ENCODE measurements at regions not wholly inside any gene's neighbourhood (a gene's known extent, or its start where the extent isn't known, plus 50 kb on each side); places are given as distances from the start of the nearest gene placed in this dataset.

GRCh38 chr6:151682922-151683321, 124.6 kb upstream of the ESR1 start:
- H3K27me3 Mint-ChIP-seq (ENCODE audit: low read depth): peaks cover 8% of the 10 kb centered on the region
- no peak for DNase-seq (ENCODE audit: low spot score)
- no peaks in the 10 kb centered on the region for H3K4me1 Mint-ChIP-seq (ENCODE audit: low read depth)
- H3K9me3 Mint-ChIP-seq (ENCODE audit: low read depth): no peaks in the 10 kb centered on the region
- H3K27ac Mint-ChIP-seq (ENCODE audit: unreplicated experiment): no peak overlapping the region
- no peak for TF ChIP-seq CTCF (IDR thresholded peaks at IDR 0.05)
- H3K4me3 Mint-ChIP-seq (ENCODE audit: unreplicated experiment): no peak overlapping the region
- no peaks in the 10 kb centered on the region for H3K36me3 Mint-ChIP-seq (ENCODE audit: low read depth)

- no peak for TF ChIP-seq CTCF (IDR thresholded peaks at IDR 0.05)
- no peaks in the 10 kb centered on the region for H3K9me3 Mint-ChIP-seq (ENCODE audit: low read depth)
- no peaks in the 10 kb centered on the region for H3K36me3 Mint-ChIP-seq (ENCODE audit: low read depth)
- H3K27ac Mint-ChIP-seq (ENCODE audit: unreplicated experiment): no peak overlapping the region
- H3K27me3 Mint-ChIP-seq (ENCODE audit: low read depth): peaks cover 12% of the 10 kb centered on the region
- H3K4me1 Mint-ChIP-seq (ENCODE audit: low read depth): no peaks in the 10 kb centered on the region
- DNase-seq (ENCODE audit: low spot score): no peak
- no peak overlapping the region for H3K4me3 Mint-ChIP-seq (ENCODE audit: unreplicated experiment)
Measured at GRCh38 chr6:151683381-151683780, 124.1 kb upstream of the ESR1 start.

GRCh38 chr6:151689499-151690201, 117.8 kb upstream of the ESR1 start:
- Mint-ChIP-seq H3K4me3 (ENCODE audit: unreplicated experiment) (no peak overlapping the region), H3K27ac (ENCODE audit: unreplicated experiment) (no peak overlapping the region), H3K36me3 (ENCODE audit: low read depth) (no peaks in the 10 kb centered on the region), H3K4me1 (ENCODE audit: low read depth) (no peaks in the 10 kb centered on the region), H3K9me3 (ENCODE audit: low read depth) (no peaks in the 10 kb centered on the region), H3K27me3 (ENCODE audit: low read depth) (peaks cover 5% of the 10 kb centered on the region)
- no peak for TF ChIP-seq CTCF (IDR thresholded peaks at IDR 0.05)
- DNase-seq (ENCODE audit: low spot score): no peak

- Mint-ChIP-seq H3K4me1 (ENCODE audit: low read depth) (no peaks in the 10 kb centered on the region), H3K27ac (ENCODE audit: unreplicated experiment) (no peak overlapping the region), H3K4me3 (ENCODE audit: unreplicated experiment) (no peak overlapping the region), H3K9me3 (ENCODE audit: low read depth) (no peaks in the 10 kb centered on the region), H3K27me3 (ENCODE audit: low read depth) (peaks cover 5% of the 10 kb centered on the region), H3K36me3 (ENCODE audit: low read depth) (no peaks in the 10 kb centered on the region)
- peak; percentile 16 for TF ChIP-seq CTCF (IDR thresholded peaks at IDR 0.05)
- no peak for DNase-seq (ENCODE audit: low spot score)
Measured at GRCh38 chr6:151690303-151690702, 117.2 kb upstream of the ESR1 start.

- TF ChIP-seq CTCF (IDR thresholded peaks at IDR 0.05): no peak
- Mint-ChIP-seq H3K4me1 (ENCODE audit: low read depth) (no peaks in the 10 kb centered on the region), H3K27ac (ENCODE audit: unreplicated experiment) (no peak overlapping the region), H3K36me3 (ENCODE audit: low read depth) (no peaks in the 10 kb centered on the region), H3K27me3 (ENCODE audit: low read depth) (peaks cover 5% of the 10 kb centered on the region), H3K9me3 (ENCODE audit: low read depth) (no peaks in the 10 kb centered on the region), H3K4me3 (ENCODE audit: unreplicated experiment) (no peak overlapping the region)
- DNase-seq (ENCODE audit: low spot score): no peak
Measured at GRCh38 chr6:151690768-151691562, 116.5 kb upstream of the ESR1 start.
